HepG2 (cell line): ENCODE measurements at regions not wholly inside any gene's neighbourhood (a gene's known extent, or its start where the extent isn't known, plus 50 kb on each side); places are given as distances from the start of the nearest gene placed in this dataset.
A peak's percentile ranks its signal among the peaks of the same experiment; 100 is the strongest.

Experiments used
- ATAC-seq: fragments of 200-7000 bp; cut with Tn5 transposase; 3 replicates; pipeline ENCODE4 v1.9.1; 2020; ENCODE audit warnings: mild to moderate bottlenecking, moderate library complexity
- BruUV-seq: library from RNA; stranded (reverse); fragments of 400-500 nt; replicated peaks from 2 replicates; lab custom pipeline; 2021; lab: Mats Ljungman, UMichigan
- CTCF ChIA-PET: fragments of 300-600 bp; formaldehyde crosslinking; extraction: SDS; loops from one replicate; lab custom pipeline; 2021; ENCODE audit warnings: low total read pairs, inconsistent platforms, low intra/inter-chr PET ratio; lab: Yijun Ruan, JAX
- POLR2A ChIA-PET: fragments of 350-600 bp; sonication (Branson Sonifier 250); formaldehyde crosslinking; loops from one replicate; lab custom pipeline; 2020; ENCODE audit warnings: antibody characterized with exemption, inconsistent platforms; lab: Yijun Ruan, JAX
- DNase-seq: peaks from one replicate; pipeline ENCODE4 v3.0.0-alpha.2; 2015; ENCODE audit warnings: low spot score
- FAIRE-seq: peaks from 3 replicates; lab custom pipeline; 2011; peaks lifted over from hg19 to GRCh38; lab: Jason Lieb, UNC
- H2AFZ ChIP-seq: one replicate; pipeline ENCODE4 v1.6.1; 2011; ENCODE audit warnings: low read length, inconsistent platforms
- H3K27ac ChIP-seq: fragments of 300-600 bp; 3 replicates; pipeline ENCODE4 v1.8.0; 2011; ENCODE audit warnings: mixed run types, mild to moderate bottlenecking, mixed read lengths, low read length, inconsistent platforms; ENCODE audit not compliant: insufficient read depth; ENCODE audit errors: extremely low read length
- H3K27me3 ChIP-seq, 2 experiments: fragments of 200-600 bp in 1 of 2; 2 replicates in 1 of 2; 3 replicates in 1 of 2; pipeline versions ENCODE4 v1.6.0 to v1.8.0; 2011; ENCODE audit warnings: low read length in 2 of 2, mild to moderate bottlenecking in 2 of 2, moderate library complexity in 2 of 2, inconsistent platforms in 1 of 2; ENCODE audit not compliant: insufficient read depth in 2 of 2, control insufficient read depth in 1 of 2
- H3K36me3 ChIP-seq, 2 experiments: fragments of 200-600 bp in 1 of 2; replicated peaks in 1 of 2; 2 replicates in 1 of 2; 3 replicates in 1 of 2; pipeline versions ENCODE4 v1.5.1 to v1.8.0; 2011; ENCODE audit warnings: low read length in 2 of 2, inconsistent platforms in 1 of 2; ENCODE audit not compliant: insufficient read depth in 2 of 2, control insufficient read depth in 1 of 2
- H3K4me1 ChIP-seq: 2 replicates; pipeline ENCODE4 v1.5.1; 2012; ENCODE audit warnings: low read length, inconsistent platforms; ENCODE audit not compliant: insufficient read depth
- H3K4me2 ChIP-seq: 2 replicates; pipeline ENCODE4 v1.6.0; 2011; ENCODE audit warnings: low read depth, low read length, inconsistent platforms
- H3K4me3 ChIP-seq, 3 experiments: fragments of 200-600 bp in 1 of 3; sonication (generic), shearing (Covaris generic) in 1 of 3; replicated peaks in 1 of 3; 2 replicates each; pipeline ENCODE4 v1.5.1; 2011 to 2016; ENCODE audit warnings: low read length in 3 of 3, inconsistent platforms in 2 of 3, low read depth in 2 of 3, mild to moderate bottlenecking in 2 of 3, control low read depth in 1 of 3, mixed read lengths in 1 of 3; ENCODE audit not compliant: insufficient read depth in 1 of 3
- H3K79me2 ChIP-seq: one replicate; pipeline ENCODE4 v1.6.1; 2011; ENCODE audit warnings: low read length, inconsistent platforms; ENCODE audit not compliant: insufficient read depth
- H3K9ac ChIP-seq: 2 replicates; pipeline ENCODE4 v1.6.0; 2011; ENCODE audit warnings: mild to moderate bottlenecking, low read depth, low read length, inconsistent platforms; ENCODE audit not compliant: insufficient read depth
- H3K9me3 ChIP-seq: 2 replicates; pipeline ENCODE4 v1.5.1; 2012; ENCODE audit warnings: mild to moderate bottlenecking, low read length
- H4K20me1 ChIP-seq: 2 replicates; pipeline ENCODE4 v1.6.0; 2011; ENCODE audit warnings: inconsistent platforms, mild to moderate bottlenecking, low read length, moderate library complexity; ENCODE audit not compliant: insufficient read depth
- ARHGAP35 ChIP-seq: sonication (generic); formaldehyde crosslinking; IDR thresholded peaks from 2 replicates; pipeline ENCODE4 v1.9.0; 2022; ENCODE audit warnings: mild to moderate bottlenecking, inconsistent platforms, moderate library complexity, missing genetic modification reagents, borderline replicate concordance
- FOXO1 ChIP-seq: sonication (generic); formaldehyde crosslinking; IDR thresholded peaks from 2 replicates; pipeline ENCODE4 v1.4.0; 2020; ENCODE audit warnings: missing genetic modification reagents
- HNF1B ChIP-seq: sonication (generic); formaldehyde crosslinking; IDR thresholded peaks from 2 replicates; pipeline ENCODE4 v1.5.1; 2020; ENCODE audit warnings: mild to moderate bottlenecking, moderate library complexity, missing genetic modification reagents
- KDM2A ChIP-seq: sonication (generic); formaldehyde crosslinking; IDR thresholded peaks from 2 replicates; pipeline ENCODE4 v1.4.0; 2020; ENCODE audit warnings: low read depth, missing genetic modification reagents, borderline replicate concordance
- MAFK ChIP-seq, 2 experiments: IDR thresholded peaks in 1 of 2; conservative IDR thresholded peaks in 1 of 2; 2 replicates each; pipeline ENCODE4 v1.6.1; 2011; ENCODE audit warnings: improper control_type of control experiment in 2 of 2, low read length in 2 of 2
- MYPOP ChIP-seq: sonication (generic); formaldehyde crosslinking; IDR thresholded peaks from 2 replicates; pipeline ENCODE4 v1.8.1; 2023; ENCODE audit warnings: mild to moderate bottlenecking, moderate library complexity, missing genetic modification reagents
- SNAPC2 ChIP-seq: sonication (generic); formaldehyde crosslinking; IDR thresholded peaks from 2 replicates; pipeline ENCODE4 v1.8.1; 2022; ENCODE audit warnings: mild to moderate bottlenecking, missing genetic modification reagents
- ZBTB21 ChIP-seq: sonication (generic); formaldehyde crosslinking; IDR thresholded peaks from 2 replicates; pipeline ENCODE4 v1.4.0; 2020; ENCODE audit warnings: missing genetic modification reagents
- ZFP91 ChIP-seq: sonication (generic); formaldehyde crosslinking; IDR thresholded peaks from 2 replicates; pipeline ENCODE4 v1.9.0; 2022; ENCODE audit warnings: missing genetic modification reagents, mild to moderate bottlenecking, borderline replicate concordance
- ZNF33B ChIP-seq: sonication (generic); formaldehyde crosslinking; IDR thresholded peaks from 2 replicates; pipeline ENCODE4 v1.5.1; 2020; ENCODE audit warnings: mild to moderate bottlenecking, missing genetic modification reagents
- ZSCAN25 ChIP-seq: sonication (generic); formaldehyde crosslinking; IDR thresholded peaks from 2 replicates; pipeline ENCODE4 v1.8.0; 2022; ENCODE audit warnings: mild to moderate bottlenecking, missing genetic modification reagents
- WGBS: methylation state at CpG from one replicate; pipeline ENCODE4 v1.1.6; 2017; ENCODE audit warnings: low lambda C conversion rate; 5-methylcytosine and 5-hydroxymethylcytosine counted together
- in situ Hi-C: cut with HindIII; loops from 2 replicates; pipeline ENCODE4 v1.10.0; 2017; ENCODE audit warnings: low pct_unique_long_range_greater_than_20kb; ENCODE audit not compliant: extremely low pct_ligation_motif_present
- intact Hi-C: fragments of 100-400 bp; cut with micrococcal nuclease; formaldehyde crosslinking; loops from one replicate; pipeline ENCODE4 v1.10.0; 2022; ENCODE audit not compliant: unreplicated experiment
- TF ChIP-seq, protein P1 (sequence below): IDR thresholded peaks from 2 replicates; pipeline ENCODE4 v1.6.1; 2016; ENCODE audit warnings: mild to moderate bottlenecking, missing biosample characterization, missing genetic modification reagents

- Histone ChIP-seq H3K27me3 (peaks cover 0 to 5% of the 10 kb centered on the region in 2 experiments; a peak in 1 of 5 replicates), H3K79me2 (no peaks in the 10 kb centered on the region), H3K36me3 (no peaks in the 10 kb centered on the region), H3K9me3 (no peaks in the 10 kb centered on the region), H2AFZ (no peak overlapping the region), H3K27ac (no peak overlapping the region), H4K20me1 (no peaks in the 10 kb centered on the region), H3K4me3 (no peak overlapping the region), H3K9ac (no peak overlapping the region), H3K4me2 (no peak overlapping the region), H3K4me1 (peaks cover 7% of the 10 kb centered on the region)
- ChIA-PET CTCF (no interaction called here), POLR2A (no interaction called here)
- in situ Hi-C loops: no loop called here
- BruUV-seq: no TSS peak
- intact Hi-C loops: no loop called here
- no peak for DNase-seq
- FAIRE-seq: no peak
- 11% methylated on average over 4 of the region's 4 CpGs for WGBS
- no peak for ATAC-seq
- TF ChIP-seq MAFK (conservative IDR thresholded peaks at IDR 0.05 in 1 of 2, IDR thresholded peaks at IDR 0.05 in 1 of 2; ENCODE audit: low read length in 2 of 2) (peak; percentile 17 to 48; a peak in 2 of 4 replicates), ARHGAP35 (CRISPR knock-in tag) (no peak)
Measured at GRCh38 chr7:67692425-67692824, 695.8 kb downstream of the TYW1 start.

DNA sequence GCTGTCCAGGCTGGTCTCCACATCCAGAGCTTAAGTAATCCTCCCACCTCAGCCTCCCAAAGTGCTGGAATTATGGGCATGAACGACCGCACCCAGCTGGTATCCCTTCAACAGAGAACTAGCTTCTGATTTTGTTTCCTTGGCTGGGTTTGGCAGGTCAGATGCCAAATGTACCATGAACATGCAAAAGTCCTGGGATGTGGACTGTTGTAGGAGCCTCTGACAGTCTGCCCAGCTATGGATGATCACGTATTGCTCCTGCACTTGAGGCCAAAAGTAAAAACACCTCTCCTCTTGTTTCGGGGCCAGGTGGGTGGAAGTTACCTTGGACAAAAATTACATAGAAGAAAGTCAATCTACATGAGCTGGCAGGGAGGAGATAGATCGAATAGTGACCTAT lies 699.5 kb downstream of the TYW1 start:
- Histone ChIP-seq H3K27ac (no peak overlapping the region), H4K20me1 (no peaks in the 10 kb centered on the region), H3K27me3 (peaks cover 0 to 5% of the 10 kb centered on the region in 2 experiments; a peak in 1 of 5 replicates), H3K4me2 (no peak overlapping the region), H3K4me3 (no peak overlapping the region), H3K36me3 (no peaks in the 10 kb centered on the region), H3K79me2 (no peaks in the 10 kb centered on the region), H3K4me1 (peaks cover 7% of the 10 kb centered on the region), H2AFZ (no peak overlapping the region), H3K9ac (no peak overlapping the region), H3K9me3 (no peaks in the 10 kb centered on the region)
- WGBS: 34% methylated on average over 5 of the region's 5 CpGs
- in situ Hi-C loops (no loop called here), intact Hi-C loops (no loop called here)
- POLR2A ChIA-PET: no interaction called here
- CTCF ChIA-PET: no interaction called here
- ATAC-seq (no peak), DNase-seq (no peak), FAIRE-seq (no peak)
- no TSS peak for BruUV-seq
- TF ChIP-seq ZSCAN25 (CRISPR knock-in tag): no peak
- TF ChIP-seq ZBTB21 (CRISPR knock-in tag): no peak
- TF ChIP-seq, protein P1, sequence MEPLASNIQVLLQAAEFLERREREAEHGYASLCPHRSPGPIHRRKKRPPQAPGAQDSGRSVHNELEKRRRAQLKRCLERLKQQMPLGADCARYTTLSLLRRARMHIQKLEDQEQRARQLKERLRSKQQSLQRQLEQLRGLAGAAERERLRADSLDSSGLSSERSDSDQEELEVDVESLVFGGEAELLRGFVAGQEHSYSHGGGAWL (CRISPR knock-in tag): no peak
- no peak for TF ChIP-seq KDM2A (CRISPR knock-in tag)
- TF ChIP-seq FOXO1 (CRISPR knock-in tag): no peak
- TF ChIP-seq ZNF33B (CRISPR knock-in tag): no peak
- no peak for TF ChIP-seq SNAPC2 (CRISPR knock-in tag)
- TF ChIP-seq ZFP91 (CRISPR knock-in tag): no peak
- no peak for TF ChIP-seq HNF1B (CRISPR knock-in tag)
- no peak for TF ChIP-seq MYPOP (CRISPR knock-in tag)
